K562 (cell line): ENCODE measurements at regions not wholly inside any gene's neighbourhood (a gene's known extent, or its start where the extent isn't known, plus 50 kb on each side); places are given as distances from the start of the nearest gene placed in this dataset.

ENCODE experiments used
- ATAC-seq: fragments of 200-7000 bp; cut with Tn5 transposase; 3 replicates; pipeline ENCODE4 v1.9.1; 2020; ENCODE audit warnings: moderate library complexity
- BruUV-seq: library from RNA; stranded (reverse); fragments of 400-500 nt; replicated peaks from 2 replicates; lab custom pipeline; 2021; lab: Mats Ljungman, UMichigan
- CTCF ChIA-PET: fragments of 300-600 bp; formaldehyde crosslinking; extraction: SDS; loops from one replicate; lab custom pipeline; 2021; ENCODE audit warnings: low intra/inter-chr PET ratio; lab: Yijun Ruan, JAX
- POLR2A ChIA-PET: fragments of 300-600, 350-650 bp; sonication (Branson Sonifier 250); formaldehyde crosslinking; extraction: SDS; loops from one replicate; lab custom pipeline; 2021; ENCODE audit warnings: antibody characterized with exemption, inconsistent platforms; lab: Yijun Ruan, JAX
- DNase-seq, 4 experiments: peaks; one replicate each; pipeline versions ENCODE4 v3.0.0 to v3.0.0-alpha.2; 2011 to 2018; ENCODE audit warnings: low spot score in 3 of 4, mixed read lengths in 3 of 4; ENCODE audit errors: extremely low read depth in 1 of 4
- FAIRE-seq: peaks from 2 replicates; lab custom pipeline; 2011; peaks lifted over from hg19 to GRCh38; lab: Jason Lieb, UNC
- H2AFZ ChIP-seq: 2 replicates; pipeline ENCODE4 v1.6.0; 2011; ENCODE audit warnings: low read depth, low read length, control low read depth, inconsistent platforms
- H3K27ac ChIP-seq: fragments of 200-600 bp; 3 replicates; pipeline ENCODE4 v1.8.0; 2011; ENCODE audit warnings: low read depth, mild to moderate bottlenecking, control low read depth, inconsistent platforms, low read length, moderate library complexity, mixed read lengths; ENCODE audit errors: extremely low read depth
- H3K27me3 ChIP-seq, 2 experiments: fragments of 300-600 bp in 1 of 2; 2 replicates in 1 of 2; 3 replicates in 1 of 2; pipeline versions ENCODE4 v1.6.0 to v1.8.0; 2011; ENCODE audit warnings: inconsistent platforms in 2 of 2, low read length in 2 of 2, mild to moderate bottlenecking in 1 of 2, mixed read lengths in 1 of 2, moderate library complexity in 1 of 2; ENCODE audit not compliant: control insufficient read depth in 2 of 2, insufficient read depth in 2 of 2
- H3K36me3 ChIP-seq: fragments of 300-600 bp; 3 replicates; pipeline ENCODE4 v1.8.0; 2011; ENCODE audit warnings: mild to moderate bottlenecking, low read length, inconsistent platforms; ENCODE audit not compliant: control insufficient read depth, insufficient read depth
- H3K4me1 ChIP-seq, 2 experiments: fragments of 200-600 bp in 1 of 2; replicated peaks in 1 of 2; 2 replicates in 1 of 2; 3 replicates in 1 of 2; pipeline versions ENCODE4 v1.5.1 to v1.8.0; 2011; ENCODE audit warnings: inconsistent platforms in 2 of 2, low read length in 2 of 2, mild to moderate bottlenecking in 1 of 2, mixed read lengths in 1 of 2, moderate library complexity in 1 of 2; ENCODE audit not compliant: control insufficient read depth in 2 of 2, insufficient read depth in 2 of 2
- H3K4me2 ChIP-seq: 2 replicates; pipeline ENCODE4 v1.6.1; 2011; ENCODE audit warnings: low read length, control low read depth, inconsistent platforms, mixed read lengths; ENCODE audit not compliant: insufficient read depth
- H3K4me3 ChIP-seq: fragments of 200-600 bp; sonication (generic), shearing (Covaris generic); 2 replicates; pipeline ENCODE4 v1.5.1; 2016; ENCODE audit warnings: control low read depth, inconsistent platforms
- H3K79me2 ChIP-seq: fragments of 200-600 bp; 3 replicates; pipeline ENCODE4 v1.8.0; 2011; ENCODE audit warnings: low read length, inconsistent platforms; ENCODE audit not compliant: control insufficient read depth, insufficient read depth
- H3K9ac ChIP-seq, 2 experiments: 2 replicates each; pipeline versions ENCODE4 v1.6.0 to v1.6.1; 2011; ENCODE audit warnings: low read depth in 2 of 2, low read length in 2 of 2, control low read depth in 1 of 2, inconsistent platforms in 1 of 2, mild to moderate bottlenecking in 1 of 2, mixed read lengths in 1 of 2; ENCODE audit not compliant: insufficient read depth in 1 of 2
- H3K9me1 ChIP-seq: one replicate; pipeline ENCODE4 v1.6.0; 2011; ENCODE audit warnings: inconsistent platforms, mild to moderate bottlenecking, low read length, moderate library complexity; ENCODE audit not compliant: control insufficient read depth, insufficient read depth
- H3K9me3 ChIP-seq: replicated peaks from 2 replicates; pipeline ENCODE4 v1.5.1; 2011; ENCODE audit warnings: low read depth, low read length, inconsistent platforms; ENCODE audit not compliant: control insufficient read depth, insufficient read depth
- H4K20me1 ChIP-seq: replicated peaks from 2 replicates; pipeline ENCODE4 v1.6.1; 2011; ENCODE audit warnings: low read length, inconsistent platforms, mixed read lengths; ENCODE audit not compliant: control insufficient read depth, insufficient read depth
- GABPB1 ChIP-seq: sonication (generic); formaldehyde crosslinking; IDR thresholded peaks from 2 replicates; pipeline ENCODE4 v1.8.0; 2022; ENCODE audit warnings: mild to moderate bottlenecking, missing genetic modification reagents
- HES1 ChIP-seq: fragments of 450-650 bp; IDR thresholded peaks from 2 replicates; pipeline ENCODE4 v1.6.1; 2016; ENCODE audit warnings: low read depth, mild to moderate bottlenecking, moderate library complexity
- JUNB ChIP-seq: fragments of 450-650 bp; formaldehyde crosslinking; conservative IDR thresholded peaks from 2 replicates; pipeline ENCODE4 v1.4.0; 2020; ENCODE audit warnings: mild to moderate bottlenecking
- PHF21A ChIP-seq: fragments of 450-650 bp; IDR thresholded peaks from 2 replicates; pipeline ENCODE4 v1.6.1; 2017; ENCODE audit warnings: low read depth, borderline replicate concordance
- POLR3G ChIP-seq: IDR thresholded peaks from 2 replicates; pipeline ENCODE4 v1.6.1; 2011; ENCODE audit not compliant: insufficient read length, insufficient replicate concordance; ENCODE audit errors: extremely low read depth
- RBM15 ChIP-seq: fragments of 200-400 bp; formaldehyde crosslinking; IDR thresholded peaks from 2 replicates; pipeline ENCODE4 v1.6.1; 2018; ENCODE audit warnings: mild to moderate bottlenecking, low read length, moderate library complexity; ENCODE audit not compliant: insufficient read depth
- SIN3A ChIP-seq, 2 experiments: fragments of 150-350 bp in 1 of 2; IDR thresholded peaks; 2 replicates each; pipeline ENCODE4 v1.6.1; 2011 to 2016; ENCODE audit warnings: borderline replicate concordance in 2 of 2, low read depth in 2 of 2, low read length in 2 of 2, mild to moderate bottlenecking in 2 of 2, moderate library complexity in 2 of 2; ENCODE audit not compliant: control insufficient read depth in 1 of 2
- ZSCAN29 ChIP-seq: fragments of 450-650 bp; IDR thresholded peaks from 2 replicates; pipeline ENCODE4 v1.6.1; 2017
- WGBS: fragments of 100-300 bp; shearing (Covaris generic); methylation state at CpG from one replicate; pipeline ENCODE4 v1.1.6; 2016; ENCODE audit warnings: low coverage, mixed read lengths; ENCODE audit not compliant: insufficient coverage; ENCODE audit errors: missing lambda C conversion rate; 5-methylcytosine and 5-hydroxymethylcytosine counted together
- in situ Hi-C: fragments of 300-500 bp; cut with MboI; formaldehyde crosslinking; loops from 4 replicates; pipeline ENCODE4 v1.15.0; 2018; ENCODE audit warnings: inconsistent platforms, mixed read lengths
- intact Hi-C: fragments of 100-400 bp; cut with micrococcal nuclease; formaldehyde crosslinking; loops from 2 replicates; pipeline ENCODE4 v1.14.2; 2022

- TF ChIP-seq GABPB1 (CRISPR knock-in tag) (no peak), HES1 (no peak), ZSCAN29 (no peak), SIN3A (IDR thresholded peaks at IDR 0.05; ENCODE audit: borderline replicate concordance in 2 of 2, control insufficient read depth in 1 of 2, low read depth in 2 of 2, low read length in 2 of 2) (no peak), JUNB (no peak), RBM15 (no peak)
Observed at GRCh38 chr22:47245286-47245685, 482.8 kb downstream of the TBC1D22A start (continued).

DNA sequence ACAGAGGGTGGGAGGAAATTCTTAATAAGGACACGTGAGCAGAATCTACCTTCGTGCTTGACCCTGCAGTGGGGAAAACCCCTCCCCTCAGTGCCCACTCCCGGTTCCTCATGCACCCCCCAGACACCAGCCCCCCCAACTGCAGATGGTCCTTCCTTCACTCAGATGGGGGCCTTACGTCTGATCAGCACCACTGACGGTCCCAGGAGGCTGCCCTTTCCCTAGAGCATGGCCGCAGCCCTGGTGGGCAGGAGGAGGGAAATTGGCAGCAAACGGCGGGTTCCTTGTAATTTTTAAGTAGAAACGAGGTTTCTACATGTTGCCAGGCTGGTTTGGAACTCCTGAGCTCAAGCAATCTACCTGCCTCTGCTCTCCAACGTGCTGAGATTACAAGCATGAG is 477.7 kb downstream of the TBC1D22A start:
- intact Hi-C loops (no loop called here), in situ Hi-C loops (no loop called here)
- H2AFZ ChIP-seq = no peak overlapping the region
- no peaks in the 10 kb centered on the region for H3K9me3 ChIP-seq
- 0% methylated on average over 2 of the region's 10 CpGs for WGBS
- FAIRE-seq = no peak
- BruUV-seq = no TSS peak
- H3K79me2 ChIP-seq = no peaks in the 10 kb centered on the region
- no peak overlapping the region for H3K4me3 ChIP-seq
- no peaks in the 10 kb centered on the region for H4K20me1 ChIP-seq
- ChIA-PET CTCF (no interaction called here), POLR2A (interaction anchor here (0.6 kb wide), 1 partner anchor 926 kb away, joined by 3 read pairs; no protein-coding TSS in a partner anchor)
- H3K9me1 ChIP-seq = no peaks in the 10 kb centered on the region
- no peak overlapping the region for H3K27ac ChIP-seq
- no peak overlapping the region for H3K9ac ChIP-seq
- no peaks in the 10 kb centered on the region for H3K36me3 ChIP-seq
- TF ChIP-seq POLR3G (no peak), PHF21A (no peak)
- no peaks in the 10 kb centered on the region; a peak in 1 of 5 replicates for H3K27me3 ChIP-seq
- H3K4me1 ChIP-seq = no peaks in the 10 kb centered on the region
- no peak for ATAC-seq
- no peak for DNase-seq
- no peak overlapping the region for H3K4me2 ChIP-seq
